Middle frontal gyrus (tissue), 1 donor: ENCODE measurements at regions not wholly inside any gene's neighbourhood (a gene's known extent, or its start where the extent isn't known, plus 50 kb on each side); places are given as distances from the start of the nearest gene placed in this dataset.
"Not testable (repeated sequence)": the region's sequence is repeated elsewhere in the genome, so short reads cannot be mapped to it uniquely, and the experiment has no call there.

ENCODE experiments used
- DNase-seq: peaks from one replicate; pipeline ENCODE4 v3.0.0-alpha.2; 2015; ENCODE audit warnings: low spot score; ENCODE audit errors: extremely low spot score

GRCh38 chr5:74404574-74405508, 235.7 kb downstream of the ENC1 start:
- DNase-seq = no peak

DNA sequence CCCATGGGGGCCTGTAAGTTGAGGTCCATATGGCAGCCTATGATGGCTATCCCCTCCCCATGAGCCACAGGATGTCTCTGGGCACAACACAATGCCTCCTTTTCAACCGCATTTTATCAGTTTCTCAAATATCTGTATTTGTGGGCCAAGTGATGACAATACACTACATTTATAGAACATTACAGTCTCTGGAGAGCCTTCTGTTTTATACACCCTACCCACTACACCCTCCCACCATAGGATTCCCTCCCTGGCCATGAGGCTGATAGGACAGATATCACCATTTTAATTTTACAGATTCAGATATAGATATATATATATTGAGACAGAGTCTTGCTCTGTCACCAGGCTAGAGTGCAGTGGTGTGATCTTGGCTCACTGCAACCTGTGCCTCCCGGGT, 236.8 kb downstream of the ENC1 start:
- no peak for DNase-seq

- DNase-seq = peak; percentile 26
Observed at GRCh38 chr5:74402553-74402952, 238.0 kb downstream of the ENC1 start.

GRCh38 chr5:74401946-74402320, 238.6 kb downstream of the ENC1 start:
- no peak for DNase-seq

- DNase-seq = no peak
Observed at GRCh38 chr5:74401281-74401945, 239.1 kb downstream of the ENC1 start.

DNA sequence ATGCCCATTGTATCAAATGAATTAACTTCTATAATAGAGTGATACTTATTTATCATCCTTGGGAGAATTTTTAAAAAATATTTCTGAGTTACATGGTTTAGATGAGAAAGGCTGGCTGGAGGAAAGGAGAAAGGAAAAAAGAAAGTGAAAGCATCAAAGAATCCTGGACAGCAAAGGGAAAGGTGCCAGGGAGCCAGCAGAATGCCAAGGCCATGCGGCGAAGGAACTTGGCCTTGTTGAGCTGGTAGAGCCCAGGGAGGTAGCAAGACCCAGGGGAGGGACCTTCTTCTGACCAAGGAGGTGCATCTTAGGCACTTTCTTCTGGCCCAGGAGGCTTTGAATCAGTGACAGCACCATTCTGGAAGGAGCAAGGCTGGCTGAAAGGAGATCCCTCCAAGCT, 240.5 kb downstream of the ENC1 start:
- DNase-seq = no peak

DNA sequence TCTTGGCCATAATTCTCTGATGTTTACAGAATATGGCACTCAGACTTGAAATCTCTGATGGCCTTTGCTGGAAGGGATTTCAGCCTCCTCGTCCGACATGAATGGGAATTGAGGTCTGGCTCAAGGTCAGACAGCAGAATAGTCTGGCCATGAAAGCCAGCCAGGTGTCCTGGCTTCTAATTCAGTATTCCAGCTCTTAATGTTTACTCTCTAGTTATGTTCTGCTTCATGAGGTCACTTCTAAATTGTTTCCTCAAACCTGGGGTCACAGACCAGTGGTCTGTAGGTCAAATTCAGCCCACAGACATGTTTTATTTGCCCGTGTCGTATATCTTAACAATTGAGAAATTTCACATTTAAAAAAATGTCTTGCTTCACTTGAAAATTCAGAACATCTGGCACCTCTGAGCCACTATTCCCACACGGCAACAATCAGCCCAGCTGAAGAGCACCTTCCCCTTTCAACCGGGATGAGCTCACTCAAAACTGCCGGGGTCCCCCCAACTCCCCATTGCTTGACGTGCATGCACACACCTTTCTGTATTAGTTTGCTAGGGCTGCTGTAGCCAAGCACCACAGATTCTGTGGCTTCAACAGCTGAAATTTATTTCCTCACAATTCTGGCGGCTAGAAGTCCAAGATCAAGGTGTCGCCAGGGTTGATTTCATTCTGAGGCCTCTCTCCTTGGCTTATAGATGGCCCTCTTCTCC, 243.5 kb downstream of the ENC1 start:
- no peak for DNase-seq

DNA sequence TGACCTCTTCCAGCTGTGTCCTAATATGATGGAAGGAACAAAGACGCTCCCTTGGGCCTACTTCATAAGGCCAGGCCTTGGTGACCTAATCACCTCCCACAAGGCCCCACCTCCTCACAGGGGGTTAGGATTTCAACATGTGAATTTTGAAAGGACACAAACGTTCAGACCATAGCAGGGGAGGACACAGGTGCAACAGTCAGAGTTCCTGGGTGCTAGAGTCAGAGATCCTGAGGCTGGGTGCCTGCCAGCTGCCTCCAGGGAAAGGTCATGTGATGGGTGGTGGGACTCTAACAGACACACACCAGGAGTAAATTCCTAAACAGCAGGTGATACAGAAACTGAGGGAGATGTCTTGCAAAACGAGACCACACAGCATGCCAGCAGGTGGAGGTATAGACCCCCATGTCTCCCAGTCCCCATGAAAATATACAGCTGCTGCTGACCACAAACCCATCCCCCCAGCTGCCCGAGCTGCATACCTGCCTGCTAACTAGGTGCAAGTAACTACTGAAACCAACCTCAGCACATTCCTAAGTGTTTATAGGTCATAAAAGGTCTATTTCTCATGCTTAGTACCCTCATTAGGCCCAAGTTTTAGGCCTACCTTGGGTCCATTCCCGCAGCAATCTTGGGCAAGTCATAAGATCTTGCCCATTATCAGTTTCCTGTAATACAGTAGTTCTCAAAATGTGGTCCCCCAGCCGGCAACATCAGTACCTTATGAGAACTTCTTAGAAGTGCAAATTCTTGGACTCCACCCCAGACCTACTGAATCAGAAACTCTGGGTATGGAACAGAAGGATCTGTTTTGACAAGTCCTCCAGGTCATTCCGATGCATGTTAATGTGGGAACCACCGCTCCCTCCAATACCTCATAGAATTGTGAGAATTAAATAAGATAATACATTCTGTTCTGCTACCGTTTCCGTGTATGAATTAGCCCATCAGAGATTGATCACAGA, 245.3 kb downstream of the ENC1 start:
- no peak for DNase-seq

- no peak for DNase-seq
Observed at GRCh38 chr5:74394528-74394915, 246.0 kb downstream of the ENC1 start.

GRCh38 chr5:74393943-74394342, 246.6 kb downstream of the ENC1 start:
- peak; percentile 36 for DNase-seq

GRCh38 chr5:74392711-74393351, 247.7 kb downstream of the ENC1 start:
- peak; percentile 2 for DNase-seq

DNA sequence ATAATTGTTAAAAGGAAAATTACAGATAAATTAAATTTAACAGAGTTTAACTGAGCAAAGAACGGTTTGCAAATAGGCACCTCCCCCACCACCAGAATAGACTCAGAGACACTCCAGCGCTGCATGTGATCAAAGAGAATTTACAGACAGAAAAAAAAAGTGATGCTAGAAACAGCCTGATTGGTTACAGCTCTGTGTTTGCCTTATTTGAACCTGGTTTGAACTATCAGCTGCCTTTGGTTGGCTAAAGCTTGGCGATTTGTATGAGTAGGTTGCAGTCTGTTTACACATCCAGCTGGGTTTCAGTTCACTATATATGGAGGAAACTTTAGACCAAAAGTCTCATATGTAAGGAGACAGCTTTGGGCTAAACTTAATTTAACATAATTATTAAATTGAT, 249.1 kb downstream of the ENC1 start:
- peak; percentile 2 for DNase-seq

DNA sequence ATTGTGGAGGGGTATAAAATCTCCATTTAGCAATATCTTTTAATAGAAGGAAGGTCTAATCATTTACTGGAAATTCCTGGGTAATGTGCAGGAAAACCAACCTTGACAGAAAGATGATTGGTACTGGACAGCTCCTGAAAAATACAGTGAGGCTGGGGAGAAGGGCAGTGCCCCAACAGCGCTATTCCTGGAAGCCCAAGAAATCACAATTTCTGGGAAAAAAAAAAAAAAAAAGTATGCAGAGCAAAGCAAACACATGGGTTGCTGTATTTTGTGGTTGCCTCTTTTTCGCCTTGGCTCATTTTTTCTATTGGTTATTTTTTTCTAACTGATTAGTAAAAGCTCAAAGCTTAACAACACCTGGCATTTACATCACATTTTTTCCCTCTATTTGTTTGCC, 249.7 kb downstream of the ENC1 start:
- DNase-seq = peak; percentile 1

DNA sequence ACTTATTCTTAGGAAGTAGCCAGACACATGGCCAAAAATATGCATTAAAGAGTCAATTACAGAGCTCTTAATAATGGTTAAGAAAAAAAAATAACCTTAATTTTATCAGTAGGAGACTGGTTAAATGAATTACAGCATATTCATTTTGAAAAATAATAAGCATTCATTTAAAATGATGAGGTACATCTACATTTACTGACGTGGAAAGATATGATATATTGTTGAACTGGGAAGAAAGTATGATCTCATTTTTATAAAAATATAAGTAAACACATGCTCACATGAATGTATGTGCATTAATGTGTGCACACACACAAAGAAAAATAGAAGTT, 250.3 kb downstream of the ENC1 start:
- DNase-seq = no peak

DNA sequence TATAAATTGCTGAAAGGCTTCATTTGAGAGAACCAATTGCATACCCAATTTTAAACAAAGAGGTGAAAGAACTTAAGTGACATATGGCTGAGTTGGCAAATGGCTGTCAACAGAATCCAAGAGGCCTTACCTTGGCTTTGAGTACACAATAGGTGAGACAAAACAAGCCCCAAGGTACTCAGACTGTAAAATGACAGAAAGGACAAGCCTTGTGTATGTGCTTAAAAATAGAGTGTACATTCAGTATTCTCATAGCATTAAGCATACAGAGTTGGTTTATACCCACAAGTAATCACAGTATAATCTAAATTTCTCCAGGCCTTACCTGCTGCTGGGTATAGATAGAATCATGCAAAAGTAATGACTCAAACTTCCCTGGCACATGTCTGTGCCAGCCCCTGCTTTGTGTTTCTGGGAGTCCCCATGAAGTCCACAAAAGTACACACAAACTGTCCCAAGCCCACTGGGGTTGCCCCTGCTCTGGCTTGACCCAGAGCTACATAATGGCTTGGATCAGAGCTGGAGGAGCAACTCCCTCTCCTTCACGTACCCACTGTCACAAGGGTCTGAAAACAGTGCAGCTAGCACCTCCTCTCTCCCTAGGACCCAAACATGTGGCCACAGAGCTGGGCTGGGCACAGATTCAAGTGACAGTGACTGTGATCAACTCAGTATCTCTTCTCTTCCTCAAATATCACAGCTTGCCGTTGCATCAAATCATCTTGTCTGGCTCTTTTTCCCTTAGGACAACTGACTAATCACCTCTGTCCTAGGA, 250.8 kb downstream of the ENC1 start:
- no peak for DNase-seq

DNA sequence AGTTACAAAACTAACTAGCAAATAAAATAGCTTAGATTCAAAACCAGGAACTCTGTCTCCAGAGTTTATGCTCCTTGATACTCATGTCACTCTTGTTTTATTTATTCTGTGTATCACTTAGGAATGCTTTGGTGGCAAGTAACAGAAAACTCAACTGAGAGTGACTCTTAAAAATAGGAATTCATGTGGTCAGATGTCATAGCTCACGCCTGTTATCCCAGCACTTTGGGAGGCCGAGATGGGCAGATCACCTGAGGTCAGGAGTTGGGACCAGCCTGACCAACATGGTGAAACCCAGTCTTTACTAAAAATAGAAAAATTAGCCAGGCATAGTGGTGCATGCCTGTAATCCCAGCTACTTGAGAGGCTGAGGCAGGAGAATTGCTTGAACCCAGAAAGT, 252.1 kb downstream of the ENC1 start:
- DNase-seq = not testable (repeated sequence)

- peak; percentile 0 for DNase-seq
Observed at GRCh38 chr5:74386571-74387334, 253.8 kb downstream of the ENC1 start.

DNA sequence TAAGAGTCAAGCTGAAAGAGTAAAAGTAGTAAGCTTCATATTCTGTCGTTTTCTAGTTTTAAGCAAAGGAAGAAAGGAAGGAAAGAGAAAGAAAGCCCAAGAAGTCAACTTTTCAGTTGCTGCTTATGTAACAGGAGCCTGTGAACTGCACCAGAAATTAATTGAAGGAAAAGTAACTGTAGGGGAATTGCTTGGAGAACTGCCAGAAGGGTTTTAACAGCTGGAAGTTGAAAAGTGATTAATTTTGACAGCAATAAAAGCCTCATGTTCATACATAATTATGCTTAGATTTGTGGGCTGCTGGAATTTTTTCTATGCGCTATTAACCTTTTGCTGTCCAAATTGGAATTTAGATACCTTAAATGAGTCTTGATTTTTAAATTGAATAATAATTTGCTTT, 255.7 kb downstream of the ENC1 start:
- no peak for DNase-seq

- no peak for DNase-seq
Observed at GRCh38 chr5:74382987-74383593, 257.4 kb downstream of the ENC1 start.
